GM12878 (cell line): ENCODE measurements at regions not wholly inside any gene's neighbourhood (a gene's known extent, or its start where the extent isn't known, plus 50 kb on each side); places are given as distances from the start of the nearest gene placed in this dataset.

Experiments
- CHD2 ChIP-seq: IDR thresholded peaks from 2 replicates; pipeline ENCODE4 v1.6.1; 2011; ENCODE audit warnings: low read depth, low read length, improper control_type of control experiment, borderline replicate concordance
- EP300 ChIP-seq, 2 experiments: fragments of 150-350 bp in 1 of 2; IDR thresholded peaks; 2 replicates each; pipeline ENCODE4 v1.6.1; 2011 to 2012; ENCODE audit warnings: low read depth in 2 of 2, low read length in 2 of 2, borderline replicate concordance in 1 of 2, improper control_type of control experiment in 1 of 2, inconsistent platforms in 1 of 2; ENCODE audit not compliant: control insufficient read depth in 1 of 2
- FOS ChIP-seq: IDR thresholded peaks from 3 replicates; pipeline ENCODE4 v1.6.1; 2011; ENCODE audit warnings: borderline replicate concordance; ENCODE audit not compliant: insufficient read length; ENCODE audit errors: extremely low read depth
- NRF1 ChIP-seq: conservative IDR thresholded peaks from 2 replicates; pipeline ENCODE4 v1.6.1; 2011; ENCODE audit warnings: mild to moderate bottlenecking, low read depth, low read length, improper control_type of control experiment
- POLR2A ChIP-seq: IDR thresholded peaks from 2 replicates; pipeline ENCODE4 v1.6.1; 2011; ENCODE audit warnings: low read depth, mild to moderate bottlenecking, low read length
- ZNF24 ChIP-seq: fragments of 450-650 bp; IDR thresholded peaks from 2 replicates; pipeline ENCODE4 v1.6.1; 2017; ENCODE audit warnings: antibody characterized with exemption, mild to moderate bottlenecking
- TF ChIP-seq, protein P1 (sequence below): fragments of 150-350 bp; IDR thresholded peaks from 2 replicates; pipeline ENCODE4 v1.6.1; 2014; ENCODE audit warnings: mild to moderate bottlenecking, low read depth, low read length
- TF ChIP-seq, protein P2 (sequence below): IDR thresholded peaks from 2 replicates; pipeline ENCODE4 v1.6.1; 2011; ENCODE audit warnings: mild to moderate bottlenecking, low read depth, low read length, moderate library complexity; ENCODE audit not compliant: insufficient replicate concordance
- TF ChIP-seq, protein P3 (sequence below), 3 experiments: IDR thresholded peaks in 2 of 3; conservative IDR thresholded peaks in 1 of 3; 2 replicates each; pipeline ENCODE4 v1.5.1; 2011; ENCODE audit warnings: low read depth in 3 of 3, low read length in 3 of 3, mild to moderate bottlenecking in 3 of 3, control low read depth in 2 of 3, moderate library complexity in 2 of 3, inconsistent platforms in 1 of 3, mixed read lengths in 1 of 3; ENCODE audit not compliant: control insufficient read depth in 2 of 3, insufficient read depth in 1 of 3; ENCODE audit errors: extremely low read depth in 1 of 3

DNA sequence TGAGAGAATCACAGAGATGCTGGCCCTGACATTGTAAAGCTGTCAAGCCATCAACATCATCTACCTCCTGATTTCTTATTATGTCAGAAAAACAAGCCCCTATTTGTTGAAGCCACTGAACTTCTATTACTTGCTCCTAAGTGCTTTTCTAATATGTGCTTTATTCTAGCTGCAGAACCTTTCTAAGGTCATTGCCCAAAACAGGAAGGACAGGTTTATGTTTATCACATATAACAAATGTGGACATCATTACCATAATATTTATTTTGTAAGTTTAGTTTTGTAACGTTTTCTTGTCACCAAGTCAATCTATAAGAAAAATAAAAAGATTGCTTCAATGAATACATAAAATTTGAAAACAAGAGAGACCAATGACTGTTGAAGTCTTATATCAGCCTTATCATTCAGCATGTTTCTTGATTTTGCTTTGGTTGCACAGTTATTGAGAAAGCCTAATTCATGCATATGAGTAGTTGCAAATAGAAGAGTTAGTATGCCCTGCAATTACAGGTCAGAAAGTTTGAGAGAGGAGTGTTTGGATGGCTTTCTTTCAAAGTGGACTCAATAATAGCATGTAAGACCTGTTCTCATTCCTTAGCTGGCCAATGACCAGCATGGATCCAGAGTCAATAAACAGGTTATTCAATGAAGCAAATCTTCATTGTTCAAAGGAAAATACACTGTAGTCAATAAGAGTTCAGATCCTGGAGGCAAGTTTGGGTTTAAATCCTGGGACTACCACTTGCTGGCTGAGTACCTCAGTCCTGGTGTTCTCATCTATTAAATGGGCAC lies 84.1 kb downstream of the MAB21L3 start:
- no peak for TF ChIP-seq CHD2
- TF ChIP-seq, protein P1, sequence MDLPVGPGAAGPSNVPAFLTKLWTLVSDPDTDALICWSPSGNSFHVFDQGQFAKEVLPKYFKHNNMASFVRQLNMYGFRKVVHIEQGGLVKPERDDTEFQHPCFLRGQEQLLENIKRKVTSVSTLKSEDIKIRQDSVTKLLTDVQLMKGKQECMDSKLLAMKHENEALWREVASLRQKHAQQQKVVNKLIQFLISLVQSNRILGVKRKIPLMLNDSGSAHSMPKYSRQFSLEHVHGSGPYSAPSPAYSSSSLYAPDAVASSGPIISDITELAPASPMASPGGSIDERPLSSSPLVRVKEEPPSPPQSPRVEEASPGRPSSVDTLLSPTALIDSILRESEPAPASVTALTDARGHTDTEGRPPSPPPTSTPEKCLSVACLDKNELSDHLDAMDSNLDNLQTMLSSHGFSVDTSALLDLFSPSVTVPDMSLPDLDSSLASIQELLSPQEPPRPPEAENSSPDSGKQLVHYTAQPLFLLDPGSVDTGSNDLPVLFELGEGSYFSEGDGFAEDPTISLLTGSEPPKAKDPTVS: no peak
- TF ChIP-seq NRF1: no peak
- TF ChIP-seq, protein P2, sequence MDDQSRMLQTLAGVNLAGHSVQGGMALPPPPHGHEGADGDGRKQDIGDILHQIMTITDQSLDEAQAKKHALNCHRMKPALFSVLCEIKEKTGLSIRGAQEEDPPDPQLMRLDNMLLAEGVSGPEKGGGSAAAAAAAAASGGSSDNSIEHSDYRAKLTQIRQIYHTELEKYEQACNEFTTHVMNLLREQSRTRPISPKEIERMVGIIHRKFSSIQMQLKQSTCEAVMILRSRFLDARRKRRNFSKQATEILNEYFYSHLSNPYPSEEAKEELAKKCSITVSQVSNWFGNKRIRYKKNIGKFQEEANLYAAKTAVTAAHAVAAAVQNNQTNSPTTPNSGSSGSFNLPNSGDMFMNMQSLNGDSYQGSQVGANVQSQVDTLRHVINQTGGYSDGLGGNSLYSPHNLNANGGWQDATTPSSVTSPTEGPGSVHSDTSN: no peak
- no peak for TF ChIP-seq POLR2A
- TF ChIP-seq, protein P3, sequence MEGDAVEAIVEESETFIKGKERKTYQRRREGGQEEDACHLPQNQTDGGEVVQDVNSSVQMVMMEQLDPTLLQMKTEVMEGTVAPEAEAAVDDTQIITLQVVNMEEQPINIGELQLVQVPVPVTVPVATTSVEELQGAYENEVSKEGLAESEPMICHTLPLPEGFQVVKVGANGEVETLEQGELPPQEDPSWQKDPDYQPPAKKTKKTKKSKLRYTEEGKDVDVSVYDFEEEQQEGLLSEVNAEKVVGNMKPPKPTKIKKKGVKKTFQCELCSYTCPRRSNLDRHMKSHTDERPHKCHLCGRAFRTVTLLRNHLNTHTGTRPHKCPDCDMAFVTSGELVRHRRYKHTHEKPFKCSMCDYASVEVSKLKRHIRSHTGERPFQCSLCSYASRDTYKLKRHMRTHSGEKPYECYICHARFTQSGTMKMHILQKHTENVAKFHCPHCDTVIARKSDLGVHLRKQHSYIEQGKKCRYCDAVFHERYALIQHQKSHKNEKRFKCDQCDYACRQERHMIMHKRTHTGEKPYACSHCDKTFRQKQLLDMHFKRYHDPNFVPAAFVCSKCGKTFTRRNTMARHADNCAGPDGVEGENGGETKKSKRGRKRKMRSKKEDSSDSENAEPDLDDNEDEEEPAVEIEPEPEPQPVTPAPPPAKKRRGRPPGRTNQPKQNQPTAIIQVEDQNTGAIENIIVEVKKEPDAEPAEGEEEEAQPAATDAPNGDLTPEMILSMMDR (IDR thresholded peaks at IDR 0.05 in 2 of 3, conservative IDR thresholded peaks at IDR 0.05 in 1 of 3; ENCODE audit: control insufficient read depth in 2 of 3, extremely low read depth in 1 of 3, insufficient read depth in 1 of 3, low read depth in 3 of 3, low read length in 3 of 3): no peak
- TF ChIP-seq FOS: no peak
- TF ChIP-seq EP300 (IDR thresholded peaks at IDR 0.05; ENCODE audit: borderline replicate concordance in 1 of 2, control insufficient read depth in 1 of 2, low read depth in 2 of 2, low read length in 2 of 2): no peak
- TF ChIP-seq ZNF24: no peak
